AG04449 (cell line): ENCODE measurements at regions not wholly inside any gene's neighbourhood (a gene's known extent, or its start where the extent isn't known, plus 50 kb on each side); places are given as distances from the start of the nearest gene placed in this dataset.

Experiments used
- CTCF ChIA-PET: fragments of 350-600 bp; formaldehyde crosslinking; extraction: SDS; loops from one replicate; lab custom pipeline; 2021; ENCODE audit warnings: antibody characterized with exemption; lab: Yijun Ruan, JAX
- POLR2A ChIA-PET: fragments of 400-600, 350-600 bp; formaldehyde crosslinking; extraction: SDS; loops from one replicate; lab custom pipeline; 2020; ENCODE audit warnings: antibody characterized with exemption, inconsistent platforms; lab: Yijun Ruan, JAX
- DNase-seq: peaks from one replicate; pipeline ENCODE4 v3.0.0-alpha.2; 2010; ENCODE audit warnings: low read depth, low spot score
- H3K4me3 ChIP-seq: 2 replicates; pipeline ENCODE4 v1.5.1; 2011; ENCODE audit warnings: low read depth, mild to moderate bottlenecking, control low read depth, low read length
- CTCF ChIP-seq: IDR thresholded peaks from one replicate; pipeline ENCODE4 v1.5.1; 2011; ENCODE audit warnings: mild to moderate bottlenecking, moderate library complexity, low read length, control low read depth, inconsistent platforms; ENCODE audit not compliant: insufficient read depth; ENCODE audit errors: missing control alignments

DNA sequence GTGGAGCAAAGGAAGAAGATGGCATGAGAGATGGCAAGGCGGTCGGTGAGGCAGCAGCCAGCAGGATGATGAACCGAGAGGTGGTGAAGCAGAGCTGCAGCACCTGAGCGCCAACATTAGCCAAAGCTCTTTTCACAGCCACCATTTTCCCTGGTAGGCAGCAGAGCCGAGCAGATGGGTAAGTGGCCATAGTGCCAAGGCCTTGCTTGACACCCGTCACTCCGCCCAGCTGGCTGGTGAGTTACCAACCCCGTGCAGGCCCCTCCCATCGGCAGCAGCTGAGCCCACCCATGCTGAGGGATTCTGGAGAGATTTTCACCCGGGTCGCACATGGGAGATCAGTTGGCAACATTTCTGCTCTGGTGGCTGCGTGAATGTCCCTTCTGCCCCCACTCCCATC, 647.7 kb downstream of the PTPRU start:
- no peak overlapping the region for H3K4me3 ChIP-seq
- ChIA-PET POLR2A (no interaction called here), CTCF (no interaction called here)
- no peak for TF ChIP-seq CTCF
- no peak for DNase-seq

GRCh38 chr1:29883411-29883832, 647.1 kb downstream of the PTPRU start:
- POLR2A ChIA-PET = no interaction called here
- TF ChIP-seq CTCF = no peak
- CTCF ChIA-PET = no interaction called here

DNA sequence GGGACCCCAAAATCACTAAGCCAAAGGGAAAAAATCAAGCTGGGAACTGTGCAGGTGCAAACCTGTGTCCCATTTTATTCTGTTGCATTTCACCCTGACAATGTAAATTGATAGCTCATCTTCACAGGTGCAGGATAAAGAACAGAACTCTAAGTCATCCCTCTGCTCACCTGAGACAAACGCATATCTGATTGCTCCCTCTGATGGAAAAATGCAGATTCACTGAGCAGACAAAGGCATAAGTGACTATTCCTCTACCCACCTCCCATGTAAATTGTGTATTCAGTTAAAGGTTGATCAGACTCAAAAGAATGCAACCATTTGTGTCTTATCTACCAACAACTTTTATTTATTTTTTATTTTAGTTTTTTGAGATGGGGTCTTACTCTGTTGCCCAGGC, 644.2 kb downstream of the PTPRU start:
- CTCF ChIA-PET = no interaction called here

More at GRCh38 chr1:29883411-29883832, 647.1 kb downstream of the PTPRU start:
- H3K4me3 ChIP-seq = no peak overlapping the region
- no peak for DNase-seq

GRCh38 chr1:29879217-29879616, 642.9 kb downstream of the PTPRU start:
- CTCF ChIA-PET = no interaction called here
- no peak for DNase-seq
- TF ChIP-seq CTCF = no peak
- H3K4me3 ChIP-seq = no peak overlapping the region
- POLR2A ChIA-PET = no interaction called here

More for the DNA sequence above, 644.2 kb downstream of the PTPRU start:
- no peak for TF ChIP-seq CTCF
- no peak for DNase-seq
- POLR2A ChIA-PET = no interaction called here
- H3K4me3 ChIP-seq = no peak overlapping the region

- POLR2A ChIA-PET = no interaction called here
- TF ChIP-seq CTCF = no peak
- CTCF ChIA-PET = no interaction called here
- H3K4me3 ChIP-seq = no peak overlapping the region
- DNase-seq = no peak
These were observed 642.2 kb downstream of the PTPRU start for GRCh38 chr1:29878501-29878900.

- no peak for DNase-seq
- POLR2A ChIA-PET = no interaction called here
- no peak overlapping the region for H3K4me3 ChIP-seq
- CTCF ChIA-PET = no interaction called here
- TF ChIP-seq CTCF = no peak
These were observed 640.6 kb downstream of the PTPRU start for GRCh38 chr1:29876902-29877301.
